ENCODE measurements at regions not wholly inside any gene's neighbourhood (a gene's known extent, or its start where the extent isn't known, plus 50 kb on each side); places are given as distances from the start of the nearest gene placed in this dataset.

DNA sequence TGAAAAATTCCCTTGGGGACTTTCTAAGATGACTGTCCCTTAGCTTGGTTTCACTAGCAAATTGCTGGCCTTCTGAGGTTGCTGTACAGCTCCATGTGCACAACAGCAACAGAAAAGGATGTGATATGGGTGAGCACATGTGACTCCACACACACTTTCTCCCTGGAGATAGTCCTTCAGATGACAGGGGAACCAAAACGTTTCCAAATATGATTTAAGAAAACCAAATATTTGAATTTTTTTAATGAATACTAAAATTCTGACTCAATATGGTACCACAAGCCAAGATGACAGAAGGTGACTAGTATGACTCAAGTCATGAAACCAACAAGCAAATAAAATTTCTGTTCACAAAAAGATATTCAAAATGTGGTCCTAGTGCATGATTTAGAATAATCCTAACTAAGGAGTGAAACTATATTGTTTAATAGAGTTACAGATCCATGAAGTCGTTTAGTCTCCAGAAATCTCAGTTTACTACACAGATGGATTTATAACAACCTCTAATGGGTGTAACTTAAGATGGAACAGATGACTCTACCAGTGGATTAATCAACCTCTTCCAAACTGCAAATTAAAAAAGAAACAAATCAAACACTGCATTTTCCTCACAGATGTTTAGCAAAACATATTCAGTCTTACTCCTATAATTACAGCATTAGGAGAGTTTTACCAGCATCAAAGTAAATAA is 144.8 kb upstream of the PIK3R1 start:
- Histone ChIP-seq H3K36me3 (ENCODE audit: low read length) (no peaks in the 10 kb centered on the region), H4K20me1 (ENCODE audit: low read depth, low read length) (no peaks in the 10 kb centered on the region), H3F3A (ENCODE audit: insufficient read depth) (no peaks in the 10 kb centered on the region), H3K9me2 (replicated peaks; ENCODE audit: insufficient read depth, low read length) (no peaks in the 10 kb centered on the region), H3K79me2 (ENCODE audit: insufficient read depth, low read length) (no peaks in the 10 kb centered on the region), H3K27me3 (ENCODE audit: low read length) (no peaks in the 10 kb centered on the region), H2AFZ (ENCODE audit: low read depth, low read length, severe bottlenecking) (no peak overlapping the region), H3K9ac (ENCODE audit: low read length) (no peak overlapping the region), H3K4me3 (ENCODE audit: insufficient read depth, low read length, poor library complexity, severe bottlenecking) (no peak overlapping the region), H3K27ac (ENCODE audit: low read depth, low read length) (no peak overlapping the region), H3K4me2 (ENCODE audit: low read depth, low read length, poor library complexity, severe bottlenecking) (no peak overlapping the region), H3K9me3 (ENCODE audit: insufficient read depth, low read length) (no peaks in the 10 kb centered on the region)
- no peak for TF ChIP-seq EZH2phosphoT487 (conservative IDR thresholded peaks at IDR 0.05; ENCODE audit: low read length)
- TF ChIP-seq, protein P1, sequence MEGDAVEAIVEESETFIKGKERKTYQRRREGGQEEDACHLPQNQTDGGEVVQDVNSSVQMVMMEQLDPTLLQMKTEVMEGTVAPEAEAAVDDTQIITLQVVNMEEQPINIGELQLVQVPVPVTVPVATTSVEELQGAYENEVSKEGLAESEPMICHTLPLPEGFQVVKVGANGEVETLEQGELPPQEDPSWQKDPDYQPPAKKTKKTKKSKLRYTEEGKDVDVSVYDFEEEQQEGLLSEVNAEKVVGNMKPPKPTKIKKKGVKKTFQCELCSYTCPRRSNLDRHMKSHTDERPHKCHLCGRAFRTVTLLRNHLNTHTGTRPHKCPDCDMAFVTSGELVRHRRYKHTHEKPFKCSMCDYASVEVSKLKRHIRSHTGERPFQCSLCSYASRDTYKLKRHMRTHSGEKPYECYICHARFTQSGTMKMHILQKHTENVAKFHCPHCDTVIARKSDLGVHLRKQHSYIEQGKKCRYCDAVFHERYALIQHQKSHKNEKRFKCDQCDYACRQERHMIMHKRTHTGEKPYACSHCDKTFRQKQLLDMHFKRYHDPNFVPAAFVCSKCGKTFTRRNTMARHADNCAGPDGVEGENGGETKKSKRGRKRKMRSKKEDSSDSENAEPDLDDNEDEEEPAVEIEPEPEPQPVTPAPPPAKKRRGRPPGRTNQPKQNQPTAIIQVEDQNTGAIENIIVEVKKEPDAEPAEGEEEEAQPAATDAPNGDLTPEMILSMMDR (IDR thresholded peaks at IDR 0.05; ENCODE audit: insufficient read depth, low read length, poor library complexity, severe bottlenecking): no peak

DNA sequence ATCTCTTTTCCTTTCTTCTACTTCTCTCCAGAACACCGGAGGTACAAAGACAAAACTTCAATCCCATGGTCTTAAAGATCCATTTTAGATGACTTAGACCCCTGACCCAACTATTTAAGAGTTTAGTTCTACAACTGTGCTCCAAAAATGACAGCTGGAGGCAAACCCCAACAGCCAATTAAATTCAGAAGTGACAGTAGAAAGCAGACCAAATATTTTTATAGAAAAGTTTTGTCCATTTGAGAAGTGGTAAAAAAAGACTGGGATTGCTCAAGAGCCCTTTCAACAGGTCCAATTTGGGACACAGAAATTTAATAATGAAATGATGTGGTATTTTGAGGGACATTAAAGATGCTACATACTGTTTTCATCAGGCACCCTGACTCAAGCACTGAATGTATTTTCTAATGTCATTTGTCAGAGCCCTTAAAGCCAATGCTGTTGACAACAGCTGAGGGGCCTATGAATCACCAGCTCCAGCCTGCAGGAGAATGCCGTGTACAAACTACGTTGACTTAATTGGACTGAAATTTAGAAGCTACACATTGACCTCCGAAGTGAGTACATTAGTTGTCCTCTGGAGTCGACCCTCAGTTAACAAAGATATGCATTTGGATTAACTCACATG is 147.5 kb upstream of the PIK3R1 start:
- Histone ChIP-seq H2AFZ (ENCODE audit: low read depth, low read length, severe bottlenecking) (no peak overlapping the region), H4K20me1 (ENCODE audit: low read depth, low read length) (no peaks in the 10 kb centered on the region), H3K9me3 (ENCODE audit: insufficient read depth, low read length) (no peaks in the 10 kb centered on the region)

DNA sequence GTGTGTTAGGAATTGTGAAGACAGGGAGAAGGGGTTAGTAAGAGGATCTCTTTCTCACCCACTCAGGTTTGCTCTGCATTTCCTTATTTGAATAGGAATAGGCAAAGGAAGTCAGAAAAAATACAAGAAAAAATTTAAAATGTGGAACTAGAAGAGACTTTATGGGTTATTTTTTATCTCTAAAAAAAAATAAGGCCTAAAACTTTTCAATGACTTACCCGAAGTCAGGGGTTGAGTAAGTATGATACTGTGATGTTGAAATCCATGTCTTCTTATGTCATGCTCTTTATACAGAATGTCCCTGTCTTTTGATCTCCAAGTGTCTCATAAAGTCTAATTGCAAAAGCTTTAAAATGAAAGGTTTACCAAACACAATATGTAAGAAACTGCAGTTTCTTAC is 148.3 kb upstream of the PIK3R1 start:
- H3K36me3 ChIP-seq (ENCODE audit: low read length): no peaks in the 10 kb centered on the region
- no peaks in the 10 kb centered on the region for H3F3A ChIP-seq (ENCODE audit: insufficient read depth)
- no peak overlapping the region for H3K4me3 ChIP-seq (ENCODE audit: insufficient read depth, low read length, poor library complexity, severe bottlenecking)
- H3K4me2 ChIP-seq (ENCODE audit: low read depth, low read length, poor library complexity, severe bottlenecking): no peak overlapping the region
- no peaks in the 10 kb centered on the region for H3K27me3 ChIP-seq (ENCODE audit: low read length)
- no peaks in the 10 kb centered on the region for H3K9me3 ChIP-seq (ENCODE audit: insufficient read depth, low read length)
- no peaks in the 10 kb centered on the region for H3K9me2 ChIP-seq (replicated peaks; ENCODE audit: insufficient read depth, low read length)
- H4K20me1 ChIP-seq (ENCODE audit: low read depth, low read length): no peaks in the 10 kb centered on the region
- no peak overlapping the region for H2AFZ ChIP-seq (ENCODE audit: low read depth, low read length, severe bottlenecking)
- H3K79me2 ChIP-seq (ENCODE audit: insufficient read depth, low read length): no peaks in the 10 kb centered on the region
- H3K9ac ChIP-seq (ENCODE audit: low read length): no peak overlapping the region
- TF ChIP-seq, protein P1 (IDR thresholded peaks at IDR 0.05; ENCODE audit: insufficient read depth, low read length, poor library complexity, severe bottlenecking): no peak
- TF ChIP-seq EZH2phosphoT487 (conservative IDR thresholded peaks at IDR 0.05; ENCODE audit: low read length): no peak
- no peak overlapping the region for H3K27ac ChIP-seq (ENCODE audit: low read depth, low read length)

More for the DNA sequence above, 147.5 kb upstream of the PIK3R1 start:
- H3K27me3 ChIP-seq (ENCODE audit: low read length): no peaks in the 10 kb centered on the region
- no peak overlapping the region for H3K9ac ChIP-seq (ENCODE audit: low read length)
- H3F3A ChIP-seq (ENCODE audit: insufficient read depth): no peaks in the 10 kb centered on the region
- TF ChIP-seq EZH2phosphoT487 (conservative IDR thresholded peaks at IDR 0.05; ENCODE audit: low read length): no peak
- TF ChIP-seq, protein P1 (IDR thresholded peaks at IDR 0.05; ENCODE audit: insufficient read depth, low read length, poor library complexity, severe bottlenecking): no peak
- no peaks in the 10 kb centered on the region for H3K36me3 ChIP-seq (ENCODE audit: low read length)
- no peak overlapping the region for H3K4me2 ChIP-seq (ENCODE audit: low read depth, low read length, poor library complexity, severe bottlenecking)
- H3K27ac ChIP-seq (ENCODE audit: low read depth, low read length): no peak overlapping the region
- H3K79me2 ChIP-seq (ENCODE audit: insufficient read depth, low read length): no peaks in the 10 kb centered on the region
- no peaks in the 10 kb centered on the region for H3K9me2 ChIP-seq (replicated peaks; ENCODE audit: insufficient read depth, low read length)
- no peak overlapping the region for H3K4me3 ChIP-seq (ENCODE audit: insufficient read depth, low read length, poor library complexity, severe bottlenecking)
